SK-N-SH treated with all-trans-retinoic acid at 6 μM for 48 hours (cell line): ENCODE measurements at regions not wholly inside any gene's neighbourhood (a gene's known extent, or its start where the extent isn't known, plus 50 kb on each side); places are given as distances from the start of the nearest gene placed in this dataset.

Experiments
- ARNTL ChIP-seq: fragments of 450-650 bp; formaldehyde crosslinking; IDR thresholded peaks from 2 replicates; pipeline ENCODE4 v1.5.0; 2020; ENCODE audit warnings: low read depth, mild to moderate bottlenecking, moderate library complexity, borderline replicate concordance
- CSRNP3 ChIP-seq: fragments of 250-450 bp; sonication (Bioruptor Pico); IDR thresholded peaks from 2 replicates; pipeline ENCODE4 v1.5.1; 2021; ENCODE audit warnings: mild to moderate bottlenecking, moderate library complexity
- GLIS3 ChIP-seq: fragments of 250-450 bp; sonication (Bioruptor Pico); IDR thresholded peaks from 2 replicates; pipeline ENCODE4 v1.5.0; 2020; ENCODE audit warnings: mild to moderate bottlenecking, moderate library complexity
- TCF4 ChIP-seq: fragments of 250-450 bp; sonication (Bioruptor Pico); IDR thresholded peaks from 2 replicates; pipeline ENCODE4 v1.8.0; 2021; ENCODE audit warnings: mild to moderate bottlenecking, moderate library complexity, borderline replicate concordance
- ZNF565 ChIP-seq: fragments of 450-650 bp; formaldehyde crosslinking; conservative IDR thresholded peaks from 2 replicates; pipeline ENCODE4 v1.5.0; 2020; ENCODE audit warnings: low read depth, mild to moderate bottlenecking, moderate library complexity
- ZNF70 ChIP-seq: fragments of 450-650 bp; formaldehyde crosslinking; IDR thresholded peaks from 2 replicates; pipeline ENCODE4 v1.5.0; 2020; ENCODE audit warnings: mild to moderate bottlenecking, moderate library complexity

DNA sequence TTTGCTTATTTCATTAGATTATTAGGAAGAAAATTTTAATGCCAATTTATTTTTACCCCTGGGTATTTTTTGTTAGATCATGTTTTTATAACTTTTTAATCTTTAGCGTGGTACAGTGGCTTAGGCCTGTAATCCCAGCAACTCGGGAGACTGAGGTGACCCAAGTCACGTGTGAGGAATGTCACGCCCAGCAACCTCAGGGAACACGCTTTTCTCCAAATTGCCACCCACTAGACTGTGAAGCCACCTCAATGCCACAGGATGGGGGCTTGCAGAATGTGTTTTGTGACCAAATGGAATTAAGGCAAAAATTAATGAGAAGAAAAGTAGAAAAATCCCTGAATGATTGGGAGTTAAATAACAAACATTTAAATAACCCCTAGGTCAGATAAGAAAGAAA is 141.8 kb downstream of the LAT start:
- no peak for TF ChIP-seq TCF4
- TF ChIP-seq ZNF70 (CRISPR knock-in tag) = no peak
- TF ChIP-seq ZNF565 (CRISPR knock-in tag) = no peak
- no peak for TF ChIP-seq CSRNP3 (CRISPR knock-in tag)
- no peak for TF ChIP-seq ARNTL
- no peak for TF ChIP-seq GLIS3
